Activated CD4-positive, CD25-positive, alpha-beta regulatory T cell treated with anti-CD3 and anti-CD28 coated beads, Interleukin-2, amount 50 U/mL, for 72 hours (primary cell): ENCODE measurements at regions not wholly inside any gene's neighbourhood (a gene's known extent, or its start where the extent isn't known, plus 50 kb on each side); places are given as distances from the start of the nearest gene placed in this dataset.
A peak's percentile ranks its signal among the peaks of the same experiment; 100 is the strongest.
"Not testable (repeated sequence)": the region's sequence is repeated elsewhere in the genome, so short reads cannot be mapped to it uniquely, and the experiment has no call there.

ENCODE experiments used
- DNase-seq: peaks from one replicate; pipeline ENCODE4 v3.0.0; 2021

DNA sequence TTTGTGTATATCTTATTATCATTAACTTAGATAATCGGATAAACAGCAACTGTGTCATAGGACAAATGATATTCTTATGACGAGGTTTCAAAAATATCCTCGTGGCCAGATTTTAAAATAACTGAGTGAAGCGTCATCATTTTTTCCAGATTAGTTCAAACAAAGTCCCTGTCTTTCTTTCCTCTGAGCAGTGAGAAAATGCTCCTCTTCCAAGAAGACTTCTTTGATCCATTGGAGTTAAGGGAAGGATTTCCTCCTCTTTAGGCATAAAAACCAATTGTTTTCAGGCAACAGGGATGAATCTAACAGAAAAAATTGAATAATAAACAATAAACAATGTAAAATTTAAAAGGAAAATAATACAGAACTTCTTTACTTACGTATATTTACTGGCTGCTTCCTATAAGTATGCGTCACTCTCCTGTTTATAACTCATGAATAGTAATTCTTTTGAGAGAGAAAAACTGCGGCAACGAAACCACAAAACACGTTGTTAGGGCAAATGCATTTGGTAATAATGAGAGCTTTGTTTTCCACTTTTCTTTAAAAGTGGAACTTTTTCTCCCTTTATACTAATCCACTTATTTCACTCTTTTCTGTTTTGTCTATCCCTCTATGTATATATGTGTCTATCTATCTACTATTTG, 419.4 kb upstream of the ONECUT1 start:
- no peak for DNase-seq

DNA sequence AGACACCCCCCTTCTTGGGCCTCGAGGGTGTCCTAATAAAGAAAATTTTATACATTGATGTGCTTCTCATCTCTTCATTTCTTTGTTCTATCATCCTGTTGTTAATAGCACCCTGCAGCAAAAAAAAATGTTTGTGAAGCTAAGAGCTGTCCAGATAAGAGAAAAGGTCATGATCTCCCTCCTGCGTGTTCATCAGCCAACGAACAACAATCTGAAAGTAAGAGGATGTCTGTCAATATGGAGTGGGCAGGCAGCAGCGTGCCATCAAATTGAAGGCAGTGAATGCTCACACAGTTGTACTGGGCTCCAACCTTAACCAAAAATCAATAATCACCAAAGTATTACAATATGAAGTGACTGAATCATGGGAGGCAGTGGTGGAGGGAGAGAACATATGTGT, 418.6 kb upstream of the ONECUT1 start:
- DNase-seq, result no peak

DNA sequence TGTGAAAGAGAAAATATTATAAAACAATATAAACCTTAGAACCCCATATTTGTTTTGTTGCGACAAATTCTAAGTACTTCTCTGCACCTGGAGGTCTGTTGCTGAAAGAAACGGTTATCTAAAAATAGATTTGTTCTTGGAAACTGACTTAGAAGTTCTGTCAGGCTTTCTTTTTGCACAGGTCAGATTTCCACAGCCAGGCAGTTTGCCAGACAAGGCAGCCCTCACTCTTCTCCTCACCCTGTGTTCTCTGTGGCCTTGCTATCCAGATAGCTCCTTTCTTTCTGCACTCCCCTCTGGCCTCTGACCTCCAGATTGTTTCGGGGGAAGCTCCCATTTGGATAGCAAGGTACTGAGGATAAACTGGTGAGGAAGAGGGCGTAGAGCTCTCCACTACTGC, 413.3 kb upstream of the ONECUT1 start:
- no peak for DNase-seq

DNA sequence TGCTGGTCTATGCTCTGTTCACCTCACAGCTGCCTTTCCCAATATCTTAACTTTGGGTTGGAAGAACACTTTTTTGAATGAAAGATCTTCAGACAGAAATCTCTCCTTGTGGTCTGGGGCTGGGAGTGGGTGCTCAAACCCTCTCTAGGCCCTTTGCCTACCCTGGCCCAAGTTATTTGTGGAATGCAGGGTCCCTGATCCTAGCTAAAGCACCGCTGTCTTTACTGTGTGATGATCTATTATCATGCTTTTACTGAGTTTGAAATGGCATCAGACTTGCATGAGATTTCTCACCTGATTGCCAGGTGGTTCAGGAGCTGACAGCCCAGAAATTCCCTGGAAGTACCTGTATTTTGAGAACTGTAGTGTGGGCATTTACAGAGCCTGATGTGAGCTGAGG, 412.7 kb upstream of the ONECUT1 start:
- DNase-seq, result no peak

DNA sequence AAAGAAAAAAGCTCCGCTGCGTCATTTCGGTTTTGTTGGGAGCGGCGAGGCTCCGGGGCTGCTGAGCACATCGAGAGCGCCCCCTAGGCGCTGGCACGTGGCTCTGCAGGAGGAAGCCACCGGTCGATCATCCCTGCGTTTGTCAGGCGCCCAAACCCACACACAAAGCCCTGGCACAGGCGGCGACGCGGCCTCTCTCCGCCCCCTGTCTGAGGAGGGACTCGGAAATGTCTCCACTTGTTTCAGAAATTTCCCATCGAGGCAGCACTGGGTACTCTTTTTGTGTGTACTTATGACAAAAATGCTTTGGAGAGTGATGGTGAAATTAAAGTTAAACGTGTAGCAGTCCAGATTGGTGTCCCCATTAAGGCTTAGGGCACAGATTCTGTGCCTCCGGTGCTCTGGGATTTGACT, 407.3 kb upstream of the ONECUT1 start:
- DNase-seq, result peak; percentile 34

DNA sequence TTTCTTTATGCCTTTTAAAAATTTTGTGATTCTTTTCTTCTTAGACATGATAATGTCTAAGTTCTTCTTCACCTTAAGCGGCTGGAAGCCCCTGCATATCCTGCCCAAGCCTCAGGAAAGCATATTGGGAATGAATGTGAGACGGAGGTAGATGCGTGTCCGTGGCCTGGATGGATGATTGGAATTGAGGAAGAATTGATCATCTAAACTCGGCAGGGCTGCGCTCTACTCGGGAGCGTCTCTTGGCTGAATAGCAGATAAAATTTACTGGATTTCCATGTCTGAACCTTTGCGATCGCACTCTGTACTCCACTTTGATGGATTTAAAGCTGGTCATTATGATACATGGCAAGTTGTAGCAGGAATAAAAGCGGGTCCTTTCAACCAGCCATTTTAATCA, 406.7 kb upstream of the ONECUT1 start:
- no peak for DNase-seq

DNA sequence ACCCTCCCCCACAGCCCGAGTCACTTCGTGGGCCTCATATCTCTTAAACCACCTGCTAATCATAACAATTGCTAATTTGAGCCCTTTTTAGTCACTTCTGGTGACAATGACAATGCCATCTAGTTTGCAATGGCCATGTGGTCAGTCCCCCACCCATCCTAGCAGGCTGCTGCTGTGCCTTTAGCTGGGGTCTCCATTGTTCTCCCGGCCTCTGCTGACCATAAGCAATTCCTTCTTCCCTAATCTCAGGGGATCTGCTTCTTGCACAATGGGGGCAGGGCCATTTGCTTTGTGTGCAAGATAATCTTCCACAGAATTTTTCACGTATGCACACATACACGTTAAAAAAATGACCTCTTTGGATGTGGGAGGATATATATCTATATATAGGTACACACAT, 406.1 kb upstream of the ONECUT1 start:
- DNase-seq, result no peak

DNA sequence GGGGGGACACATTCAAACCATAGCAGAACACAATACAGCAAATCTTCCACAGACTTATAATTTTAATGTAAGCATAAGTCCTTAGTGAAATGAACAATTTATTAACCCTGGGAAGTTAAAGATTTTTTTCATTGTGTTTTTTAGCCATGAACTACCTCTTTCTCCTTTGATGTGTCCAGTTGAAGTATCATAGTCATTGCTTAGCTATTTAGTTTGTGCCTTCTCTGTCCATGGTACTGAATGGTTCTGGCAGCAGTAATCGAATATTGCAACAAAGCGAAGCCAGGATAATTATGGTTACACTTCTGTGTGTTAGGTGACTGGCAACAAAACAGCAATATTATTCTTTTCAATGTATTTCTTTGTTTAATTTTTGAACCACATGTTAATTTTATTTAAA, 403.0 kb upstream of the ONECUT1 start:
- no peak for DNase-seq

DNA sequence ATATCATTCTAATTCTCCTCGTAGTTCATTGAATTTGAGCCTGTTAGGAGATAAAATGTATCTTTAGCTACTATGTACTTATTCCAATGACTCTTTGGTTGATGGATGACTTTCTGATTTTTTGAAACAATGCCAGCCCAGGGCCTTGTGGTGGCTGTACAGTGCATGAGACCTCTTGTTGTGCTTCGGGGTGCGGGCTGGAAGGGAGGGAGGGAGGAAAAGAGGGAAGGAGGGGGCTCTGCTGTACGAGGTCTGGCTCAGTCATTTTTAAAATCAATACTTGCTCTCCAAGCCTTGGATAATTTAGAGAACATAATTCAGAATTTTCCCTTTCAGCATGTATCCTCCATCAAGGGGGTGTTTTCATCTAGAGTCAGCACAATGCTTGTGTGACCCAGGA, 399.7 kb upstream of the ONECUT1 start:
- no peak for DNase-seq

DNA sequence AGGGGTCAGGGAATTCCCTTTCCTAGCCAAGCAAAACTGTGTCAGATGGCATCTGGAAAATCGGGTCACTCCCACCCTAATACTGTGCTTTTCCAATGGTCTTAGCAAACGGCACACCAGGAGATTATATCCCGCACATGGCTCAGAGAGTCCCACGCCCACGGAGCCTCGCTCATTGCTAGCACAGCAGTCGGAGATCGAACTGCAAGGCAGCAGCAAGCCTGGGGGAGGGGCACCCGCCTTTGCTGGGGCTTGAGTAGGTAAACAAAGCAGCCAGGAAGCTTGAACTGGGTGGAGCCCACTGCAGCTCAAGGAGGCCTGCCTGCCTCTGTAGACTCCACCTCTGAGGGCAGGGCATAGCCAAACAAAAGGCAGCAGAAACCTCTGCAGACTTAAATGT, 393.3 kb upstream of the ONECUT1 start:
- DNase-seq, result not testable (repeated sequence)

DNA sequence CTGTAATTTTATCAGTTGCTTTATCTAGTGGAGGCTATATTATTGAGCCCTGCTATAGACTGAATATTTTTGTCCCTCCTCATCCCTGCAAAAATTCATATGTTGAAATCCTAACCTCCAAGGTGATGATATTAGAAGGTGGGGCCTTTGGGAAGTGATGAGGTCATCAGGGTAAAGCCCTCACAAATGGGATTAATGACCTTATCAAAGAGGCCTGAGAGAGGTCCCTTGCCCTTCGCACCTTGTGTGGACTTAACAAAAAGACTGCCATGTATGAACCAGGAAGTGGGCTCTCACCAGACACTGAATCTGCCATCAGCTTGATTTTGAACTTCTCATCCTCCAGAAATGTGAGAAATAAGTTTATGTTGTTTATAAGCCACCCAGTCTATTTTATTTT, 381.4 kb upstream of the ONECUT1 start:
- no peak for DNase-seq

DNA sequence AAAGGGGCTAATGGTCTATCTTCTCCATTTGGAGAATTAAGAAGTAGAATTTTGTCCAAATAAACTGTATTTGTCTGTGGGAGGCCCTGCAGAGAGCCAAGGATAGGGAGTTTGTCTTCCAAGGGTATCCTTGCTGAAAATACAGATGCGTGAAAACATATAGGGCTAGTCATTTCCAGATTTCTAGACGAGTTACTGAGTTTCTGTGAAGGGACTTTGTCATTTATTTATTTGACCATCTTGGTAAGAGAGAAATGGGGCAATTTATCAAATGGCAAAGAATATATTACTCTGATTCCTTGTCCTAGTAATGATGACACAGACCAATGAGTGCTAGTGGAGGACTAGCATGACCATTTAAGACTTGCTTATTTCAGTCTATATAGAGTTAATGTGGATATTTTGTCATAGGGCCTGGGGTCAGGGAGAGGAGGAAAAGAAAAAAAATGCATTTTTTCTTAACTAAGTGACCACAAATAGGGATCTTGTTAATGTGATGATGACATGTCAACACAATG, 376.6 kb upstream of the ONECUT1 start:
- no peak for DNase-seq

DNA sequence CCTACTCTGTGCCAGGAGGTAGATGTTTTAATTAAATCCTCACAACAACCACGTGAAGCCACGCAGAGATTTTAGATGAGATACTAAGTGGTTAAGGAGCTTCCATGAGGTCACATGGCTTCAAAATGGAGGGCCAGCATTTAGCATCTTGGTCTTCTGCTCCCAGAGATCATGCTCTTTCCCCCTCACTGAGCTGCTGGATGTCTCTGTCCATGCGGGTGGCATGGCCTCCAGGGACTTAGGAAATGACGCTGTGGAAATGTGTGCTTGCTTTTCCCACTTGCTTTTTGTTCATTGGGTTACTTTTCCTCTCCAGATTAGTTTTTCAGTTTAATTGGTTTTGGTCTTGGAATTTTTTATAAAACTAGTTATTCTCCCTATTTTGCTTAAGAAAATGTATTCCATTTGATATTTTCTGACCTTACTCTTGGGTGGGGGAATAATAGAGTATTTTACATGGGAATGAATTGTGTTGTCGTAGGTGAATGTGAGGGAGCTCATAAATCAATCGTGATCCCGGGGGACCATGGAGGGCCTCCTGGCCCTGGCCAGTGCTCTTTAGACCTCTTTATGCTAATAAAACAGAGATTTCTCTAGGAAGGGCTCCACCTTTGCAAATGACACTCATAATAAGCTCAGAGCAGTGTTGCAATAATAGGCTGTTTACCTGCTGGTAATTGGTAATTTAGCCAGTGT, 376.0 kb upstream of the ONECUT1 start:
- no peak for DNase-seq

DNA sequence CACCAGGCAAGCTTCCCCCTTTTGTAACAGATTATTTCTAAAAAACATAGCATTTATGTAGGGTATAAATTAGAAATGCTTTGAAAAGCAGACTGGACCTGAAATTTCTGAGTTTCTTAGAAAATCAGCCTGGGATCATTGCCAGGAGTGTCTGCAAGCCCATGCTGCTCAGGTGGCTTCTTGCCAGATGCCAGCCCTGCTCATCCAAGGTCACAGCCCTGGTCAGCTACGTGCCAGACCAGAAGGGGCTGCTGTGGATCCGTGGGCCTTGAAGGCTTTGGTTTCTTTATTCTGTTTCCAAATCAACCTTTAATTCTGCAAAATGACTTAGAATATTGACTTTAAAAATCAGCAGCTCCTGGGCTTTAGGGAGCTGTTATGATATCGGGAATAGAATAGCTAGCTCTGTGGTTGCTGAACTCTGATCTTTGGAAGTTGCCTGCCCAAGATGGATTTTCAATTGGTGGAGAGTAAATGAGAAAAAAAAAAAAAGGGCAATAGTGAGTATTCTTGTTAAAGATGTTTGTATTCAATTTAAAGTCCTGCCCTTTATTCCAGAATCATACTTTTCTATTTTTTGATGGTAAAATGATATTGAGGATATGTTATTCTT, 370.1 kb upstream of the ONECUT1 start:
- no peak for DNase-seq

DNA sequence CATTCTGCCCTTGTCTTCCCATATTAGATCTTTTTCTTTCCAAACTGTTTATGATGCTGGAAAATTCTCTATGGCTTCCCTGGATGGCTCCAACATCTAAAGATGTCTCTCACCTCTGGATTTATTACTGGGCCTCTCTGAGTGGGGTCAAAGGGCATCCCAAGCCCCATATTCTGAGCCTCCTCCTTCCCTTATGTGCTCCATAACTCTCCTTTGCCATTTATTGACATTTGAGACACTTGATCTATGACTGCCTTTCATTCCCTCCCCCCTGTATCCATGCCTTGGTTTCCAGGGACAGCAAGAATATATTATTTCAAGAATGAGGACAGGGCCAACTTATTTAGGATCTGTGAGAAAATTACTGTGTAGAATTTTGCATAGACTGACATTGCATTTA, 369.3 kb upstream of the ONECUT1 start:
- DNase-seq, result no peak

DNA sequence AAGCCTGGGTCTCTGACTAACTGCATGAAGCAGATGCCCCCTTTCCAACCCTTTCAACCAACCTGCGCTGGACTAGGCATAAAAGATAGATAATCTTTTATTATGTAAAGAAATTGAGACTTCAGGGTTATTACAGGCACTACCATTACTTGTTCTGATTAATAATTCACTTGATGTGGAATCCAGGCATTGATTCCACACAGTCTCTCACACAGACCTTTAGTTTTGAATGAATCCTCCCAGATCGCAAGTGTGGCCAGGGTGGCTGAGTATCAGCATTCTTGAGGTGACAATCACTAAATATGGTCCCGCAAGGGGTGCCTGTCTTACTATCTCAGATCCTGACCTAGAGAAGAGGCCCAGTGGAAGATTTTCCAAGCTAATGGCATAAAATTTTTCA, 368.9 kb upstream of the ONECUT1 start:
- DNase-seq, result no peak

DNA sequence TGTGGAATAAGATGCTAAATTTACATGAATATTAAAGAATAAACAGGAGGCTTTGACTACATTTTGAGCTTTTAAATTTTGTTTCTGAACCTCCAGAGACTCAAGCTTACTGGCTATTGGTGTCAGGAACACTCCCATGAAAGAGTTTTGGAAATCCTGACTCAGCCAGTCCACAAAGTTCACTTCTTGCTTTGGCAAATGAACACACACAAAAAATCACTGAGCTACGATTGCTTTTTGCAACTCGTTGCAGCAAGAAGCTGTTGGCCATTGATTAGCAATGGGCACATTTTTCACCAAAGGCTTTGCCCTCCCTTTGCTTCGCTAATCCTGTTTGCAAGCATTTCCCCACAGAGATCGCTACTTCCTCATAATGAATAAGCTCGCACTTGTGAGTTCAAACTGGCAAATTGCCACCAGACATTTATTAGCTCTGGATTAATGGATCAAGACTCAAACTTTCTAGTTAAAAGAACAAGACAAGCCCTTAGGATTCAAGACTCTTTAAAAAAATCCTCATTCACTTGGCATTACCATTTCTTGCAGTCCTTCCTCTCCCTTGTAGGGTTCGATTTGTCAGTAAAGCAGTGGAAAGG, 343.2 kb upstream of the ONECUT1 start:
- DNase-seq, result no peak

DNA sequence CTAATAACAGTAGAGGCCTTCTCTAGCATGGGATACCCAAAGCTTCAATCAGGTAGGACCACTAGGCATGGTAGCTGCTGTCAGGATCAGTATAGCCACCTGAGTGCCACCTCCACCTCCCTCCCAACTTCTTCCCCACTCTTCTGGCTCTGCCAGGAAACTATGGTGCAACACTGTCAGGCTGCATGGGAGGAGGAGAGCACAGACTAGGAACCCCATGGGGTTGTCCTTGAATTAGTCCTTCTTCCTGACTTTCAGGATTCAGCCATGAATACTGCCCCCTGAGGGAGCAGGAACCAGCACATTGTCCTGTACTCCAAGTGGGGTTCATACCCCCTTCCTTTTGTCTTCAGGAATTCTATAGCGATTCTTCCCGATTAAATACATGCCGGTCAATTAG, 340.8 kb upstream of the ONECUT1 start:
- no peak for DNase-seq

DNA sequence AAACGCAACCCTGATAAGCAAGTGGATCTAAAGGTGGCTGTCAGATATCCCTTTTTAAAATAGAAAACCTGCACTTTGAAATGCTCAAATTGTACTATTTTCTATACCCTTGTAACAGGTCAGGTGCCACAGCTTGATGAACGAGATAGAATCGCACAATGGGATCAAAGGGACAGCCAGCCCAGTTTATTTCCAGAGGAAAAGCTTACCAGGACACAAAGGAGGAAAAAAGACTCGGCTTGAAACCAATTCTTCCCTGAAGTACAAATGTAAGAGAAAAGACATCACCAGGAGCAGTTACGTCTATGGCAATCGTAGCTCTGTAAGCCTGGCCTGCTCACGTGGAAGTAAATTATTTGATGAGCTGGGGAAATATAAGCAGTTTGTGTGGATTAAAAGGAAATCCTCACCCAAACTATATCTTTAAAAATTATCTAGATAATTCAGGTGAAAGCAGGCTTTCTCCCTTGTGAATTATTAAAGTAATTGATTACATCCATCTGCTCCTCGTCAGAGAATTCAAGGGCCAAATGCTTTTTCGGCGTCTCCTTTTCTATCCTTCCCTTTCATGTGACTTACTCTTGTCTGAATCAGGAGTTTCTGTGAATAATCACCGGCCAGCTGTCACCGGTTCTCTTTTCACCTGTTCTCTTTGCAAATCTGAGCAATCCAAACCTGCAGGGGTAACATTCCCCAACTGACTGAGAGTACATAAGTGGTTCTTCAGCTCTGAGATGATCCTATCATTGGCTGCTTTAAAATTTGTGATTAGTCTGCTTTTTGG, 339.2 kb upstream of the ONECUT1 start:
- no peak for DNase-seq

DNA sequence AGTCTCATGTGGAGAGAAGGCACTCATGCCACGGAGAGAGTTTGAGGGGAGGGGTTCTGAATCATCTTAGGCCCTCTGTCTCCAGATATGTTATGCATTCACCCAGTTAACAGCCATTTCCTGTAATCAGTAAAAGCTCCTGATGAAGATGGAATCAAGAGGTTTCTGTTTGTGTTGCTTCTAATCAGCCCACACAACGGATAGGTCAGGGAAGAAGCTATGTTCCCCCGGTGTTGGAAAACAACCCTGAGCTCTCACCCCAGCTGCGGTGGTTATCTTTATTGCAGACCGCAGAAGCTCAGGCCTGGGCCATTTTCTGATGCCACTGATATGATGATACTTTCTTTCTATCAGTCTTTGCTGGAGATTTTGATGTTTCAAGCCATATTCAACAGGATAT, 338.5 kb upstream of the ONECUT1 start:
- DNase-seq, result no peak

DNA sequence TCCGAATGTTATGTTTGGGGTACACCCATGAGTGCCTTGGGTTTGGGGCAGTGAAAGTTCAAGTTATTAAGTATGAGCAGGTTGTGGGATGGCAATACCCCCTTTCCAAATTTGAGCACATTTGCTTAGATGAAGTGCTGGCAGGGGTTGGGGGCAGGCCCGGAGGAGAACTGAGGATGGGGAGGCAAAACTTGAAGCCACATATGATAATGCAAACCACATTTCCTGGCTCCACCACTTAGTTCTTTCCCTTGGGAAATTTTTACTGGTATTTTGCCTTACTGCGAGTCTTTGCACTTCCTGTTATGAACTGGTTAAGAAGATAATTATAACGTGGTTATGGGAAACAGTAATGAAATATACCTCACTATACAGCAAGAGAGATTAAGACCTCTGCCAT, 336.0 kb upstream of the ONECUT1 start:
- no peak for DNase-seq

DNA sequence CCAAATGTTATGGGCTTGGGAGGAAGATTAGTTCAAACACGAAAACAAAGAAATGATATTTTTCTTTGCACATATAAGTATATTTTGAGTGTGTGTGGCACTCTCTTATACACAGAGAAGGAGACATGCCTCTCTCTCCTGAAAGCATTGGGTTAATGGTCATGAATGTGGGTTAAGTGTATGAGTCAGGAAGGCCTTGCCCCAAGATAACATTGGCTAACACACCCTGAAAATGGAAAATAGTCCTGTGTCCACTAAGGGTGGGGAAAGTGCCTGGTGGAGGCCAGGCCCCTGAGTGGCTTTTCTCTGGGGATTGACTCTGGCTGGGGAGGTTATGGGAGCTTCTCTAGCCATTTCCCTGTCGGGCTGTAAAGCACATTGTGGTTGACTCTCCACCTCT, 332.7 kb upstream of the ONECUT1 start:
- no peak for DNase-seq

DNA sequence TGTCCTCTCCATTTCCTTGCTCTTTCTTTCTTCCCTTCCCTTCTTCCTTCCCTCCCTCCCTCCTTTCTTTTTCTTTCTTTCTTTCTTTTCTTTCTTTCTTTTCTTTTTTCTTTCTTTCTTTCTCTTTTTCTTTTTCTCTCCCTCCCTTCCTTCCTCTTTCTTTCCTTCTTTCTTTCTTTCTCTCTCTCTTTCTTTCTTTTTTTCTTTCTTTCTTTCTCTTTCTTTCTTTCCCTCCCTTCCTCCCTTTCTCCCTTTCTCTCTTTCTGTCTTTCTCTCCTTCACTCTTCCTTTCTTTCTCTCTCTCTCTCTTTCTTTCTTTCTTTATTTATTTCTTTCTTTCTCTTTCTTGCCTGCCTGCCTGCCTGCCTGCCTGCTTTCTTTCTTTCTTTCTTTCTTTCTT, 326.8 kb upstream of the ONECUT1 start:
- not testable (repeated sequence) for DNase-seq
